ENCODE measurements at regions not wholly inside any gene's neighbourhood (a gene's known extent, or its start where the extent isn't known, plus 50 kb on each side); places are given as distances from the start of the nearest gene placed in this dataset.

DNA sequence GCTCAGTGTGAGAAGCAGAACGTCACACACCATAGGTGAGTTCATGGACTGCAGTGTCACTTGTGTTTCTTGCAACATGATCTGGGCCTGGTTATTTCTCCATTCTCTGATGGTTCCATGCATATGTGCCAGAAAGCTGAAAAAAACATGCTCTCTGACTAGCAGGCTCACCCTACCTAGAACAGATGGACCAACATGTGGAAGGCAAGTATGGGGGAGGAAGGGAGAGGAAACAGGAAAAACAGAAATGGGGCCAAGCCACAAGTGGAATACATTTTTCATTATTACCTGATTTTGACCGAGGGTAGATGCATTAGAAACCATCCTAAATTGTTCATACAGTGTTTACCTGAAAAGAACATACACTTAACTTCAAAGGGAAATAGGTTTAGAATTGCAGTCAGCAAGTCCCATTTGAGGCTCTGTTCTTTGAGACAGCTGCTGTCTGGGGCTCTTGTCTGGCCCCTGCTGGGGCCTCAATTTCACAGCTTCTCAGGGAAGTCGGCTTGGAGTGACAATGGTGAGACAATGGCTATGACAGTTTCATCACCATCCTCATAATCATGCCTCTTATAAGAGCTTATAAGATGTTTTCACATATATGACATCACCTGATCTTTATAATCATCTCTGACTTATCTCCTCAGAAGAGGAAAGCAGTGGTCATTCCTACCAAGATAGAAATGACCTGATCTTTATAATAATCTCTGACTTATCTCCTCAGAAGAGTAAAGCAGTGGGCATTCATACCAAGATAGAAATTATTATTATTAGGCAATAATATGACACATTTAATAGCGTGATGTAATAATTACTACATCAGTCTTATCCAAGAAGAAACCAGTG, 327.3 kb downstream of the SIPA1L2 start:
- intact Hi-C loops (cut with DNase I), result no loop called here
- no peak for TF ChIP-seq POLR2A (IDR thresholded peaks at IDR 0.05)
- TF ChIP-seq, protein P1, sequence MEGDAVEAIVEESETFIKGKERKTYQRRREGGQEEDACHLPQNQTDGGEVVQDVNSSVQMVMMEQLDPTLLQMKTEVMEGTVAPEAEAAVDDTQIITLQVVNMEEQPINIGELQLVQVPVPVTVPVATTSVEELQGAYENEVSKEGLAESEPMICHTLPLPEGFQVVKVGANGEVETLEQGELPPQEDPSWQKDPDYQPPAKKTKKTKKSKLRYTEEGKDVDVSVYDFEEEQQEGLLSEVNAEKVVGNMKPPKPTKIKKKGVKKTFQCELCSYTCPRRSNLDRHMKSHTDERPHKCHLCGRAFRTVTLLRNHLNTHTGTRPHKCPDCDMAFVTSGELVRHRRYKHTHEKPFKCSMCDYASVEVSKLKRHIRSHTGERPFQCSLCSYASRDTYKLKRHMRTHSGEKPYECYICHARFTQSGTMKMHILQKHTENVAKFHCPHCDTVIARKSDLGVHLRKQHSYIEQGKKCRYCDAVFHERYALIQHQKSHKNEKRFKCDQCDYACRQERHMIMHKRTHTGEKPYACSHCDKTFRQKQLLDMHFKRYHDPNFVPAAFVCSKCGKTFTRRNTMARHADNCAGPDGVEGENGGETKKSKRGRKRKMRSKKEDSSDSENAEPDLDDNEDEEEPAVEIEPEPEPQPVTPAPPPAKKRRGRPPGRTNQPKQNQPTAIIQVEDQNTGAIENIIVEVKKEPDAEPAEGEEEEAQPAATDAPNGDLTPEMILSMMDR (IDR thresholded peaks at IDR 0.05), result no peak
- no peak for DNase-seq

DNA sequence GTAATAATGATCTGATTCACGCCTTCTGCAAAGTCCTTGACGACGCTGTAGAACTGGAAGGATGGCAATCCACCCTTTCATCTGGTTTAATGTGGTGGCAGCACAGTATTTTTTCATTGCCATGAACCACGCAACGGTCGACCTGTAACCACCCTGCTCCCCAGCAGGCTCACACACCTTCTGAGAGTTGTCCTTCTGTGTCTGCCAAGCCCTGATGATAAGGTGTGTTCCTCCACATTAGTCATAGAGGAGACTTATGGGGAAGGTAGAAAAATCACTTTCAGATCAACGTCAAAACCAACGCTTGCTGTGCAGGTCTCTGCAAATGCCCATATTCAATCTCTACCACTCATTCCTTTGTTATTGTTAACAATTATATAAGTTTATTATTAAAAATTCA, 328.7 kb downstream of the SIPA1L2 start:
- Histone ChIP-seq H3K4me3 (replicated peaks in 1 of 3) (no peak overlapping the region), H3K27me3 (no peaks in the 10 kb centered on the region), H3K4me1 (peaks cover 5 to 12% of the 10 kb centered on the region in 2 donors), H3K9me3 (no peaks in the 10 kb centered on the region), H3K36me3 (no peaks in the 10 kb centered on the region), H3K27ac (no peak overlapping the region)
- intact Hi-C loops (cut with DNase I), result no loop called here
- TF ChIP-seq, protein P1 (IDR thresholded peaks at IDR 0.05), result no peak
- no peak for TF ChIP-seq POLR2A (IDR thresholded peaks at IDR 0.05)
- no peak for DNase-seq
- 93 to 96% methylated on average over 8 of the region's 8 CpGs for WGBS, 2 donors

More for the DNA sequence above, 327.3 kb downstream of the SIPA1L2 start:
- no peaks in the 10 kb centered on the region for H3K9me3 ChIP-seq
- H3K36me3 ChIP-seq, result no peaks in the 10 kb centered on the region
- 71 to 77% methylated on average over 4 of the region's 4 CpGs for WGBS, 2 donors
- no peak overlapping the region for H3K4me3 ChIP-seq (replicated peaks in 1 of 3)
- no peaks in the 10 kb centered on the region for H3K27me3 ChIP-seq
- no peak overlapping the region for H3K27ac ChIP-seq
- peaks cover 14 to 24% of the 10 kb centered on the region in 2 donors for H3K4me1 ChIP-seq

DNA sequence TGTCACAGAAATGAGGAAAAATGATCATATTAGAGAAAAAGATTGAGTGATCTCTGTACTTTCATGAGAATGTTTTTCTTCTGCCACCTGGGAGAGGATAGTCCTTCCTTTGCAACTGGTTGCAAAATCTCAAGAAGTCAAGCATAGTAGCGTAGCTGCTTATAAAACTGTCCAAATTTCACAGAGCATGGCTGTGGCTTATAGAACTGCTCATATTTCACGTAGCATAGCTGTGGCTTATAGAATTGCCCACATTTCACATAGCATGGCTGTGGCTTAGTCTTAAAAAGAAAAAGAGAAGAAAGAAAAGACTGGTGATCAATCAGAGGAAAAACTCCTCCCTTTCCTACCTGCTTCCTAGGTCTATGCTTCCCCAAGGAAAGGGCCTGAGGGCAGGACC, 329.5 kb downstream of the SIPA1L2 start:
- TF ChIP-seq, protein P1 (IDR thresholded peaks at IDR 0.05), result no peak
- TF ChIP-seq POLR2A (IDR thresholded peaks at IDR 0.05), result no peak
- H3K27me3 ChIP-seq, result no peaks in the 10 kb centered on the region
- no peaks in the 10 kb centered on the region for H3K9me3 ChIP-seq
- no peak for DNase-seq
- peaks cover 0 to 4% of the 10 kb centered on the region in 2 donors for H3K4me1 ChIP-seq
- no peaks in the 10 kb centered on the region for H3K36me3 ChIP-seq
- intact Hi-C loops (cut with DNase I), result no loop called here
- no peak overlapping the region for H3K27ac ChIP-seq
- no peak overlapping the region for H3K4me3 ChIP-seq (replicated peaks in 1 of 3)
- 89 to 94% methylated on average over 2 of the region's 2 CpGs for WGBS, 2 donors

DNA sequence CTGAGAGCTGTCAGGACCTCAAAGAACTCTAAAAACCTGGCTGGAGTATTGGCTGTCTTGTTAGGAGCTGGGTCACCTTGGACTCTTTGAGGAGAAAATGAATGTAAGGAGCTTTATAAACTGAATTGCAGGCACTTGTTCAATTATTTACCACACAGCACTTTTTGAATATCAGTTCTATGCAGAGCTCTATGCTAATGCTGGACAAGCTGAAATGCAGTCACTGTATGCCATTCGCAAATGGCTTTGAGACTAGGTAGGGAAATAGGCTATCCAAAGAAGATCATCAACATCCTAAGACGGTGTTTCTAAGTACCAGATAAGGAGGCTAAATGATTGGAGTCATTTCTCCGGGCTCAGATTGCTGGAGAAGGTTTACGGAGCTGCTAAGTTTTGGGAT, 333.5 kb downstream of the SIPA1L2 start:
- intact Hi-C loops (cut with DNase I), result no loop called here
- 70 to 95% methylated on average over 4 of the region's 4 CpGs for WGBS, 2 donors

DNA sequence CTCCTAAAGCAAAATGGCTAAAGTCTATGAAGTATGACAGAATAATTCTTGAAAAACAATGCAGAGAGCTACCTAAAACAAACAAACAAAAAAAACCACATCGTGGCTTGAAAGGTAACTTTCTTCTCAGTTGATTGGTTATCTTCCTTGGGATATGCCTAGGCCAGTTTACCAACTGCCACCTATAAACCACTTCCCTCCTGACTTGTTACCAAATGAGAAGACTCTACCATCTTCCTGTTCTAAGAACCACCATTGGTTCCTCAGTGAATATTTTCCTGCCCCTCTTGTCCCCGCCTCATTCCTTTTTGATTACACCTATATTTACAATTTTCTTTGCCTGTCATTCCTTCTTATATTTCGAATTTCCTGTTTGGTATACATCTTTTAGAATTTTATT, 336.6 kb downstream of the SIPA1L2 start:
- intact Hi-C loops (cut with DNase I), result no loop called here
- DNase-seq, result no peak
- H3K4me1 ChIP-seq, result peaks cover 11 to 17% of the 10 kb centered on the region in 2 donors
- H3K36me3 ChIP-seq, result no peaks in the 10 kb centered on the region
- TF ChIP-seq POLR2A (IDR thresholded peaks at IDR 0.05), result no peak
- TF ChIP-seq, protein P1 (IDR thresholded peaks at IDR 0.05), result no peak
- no peaks in the 10 kb centered on the region for H3K9me3 ChIP-seq
- 76% methylated on average over 3 of the region's 3 CpGs for WGBS, 2 donors
- H3K27ac ChIP-seq, result no peak overlapping the region
- H3K27me3 ChIP-seq, result no peaks in the 10 kb centered on the region
- no peak overlapping the region for H3K4me3 ChIP-seq (replicated peaks in 1 of 3)

More for the DNA sequence above, 333.5 kb downstream of the SIPA1L2 start:
- TF ChIP-seq POLR2A (IDR thresholded peaks at IDR 0.05), result no peak
- TF ChIP-seq, protein P1 (IDR thresholded peaks at IDR 0.05), result no peak
- DNase-seq, result no peak
- no peak overlapping the region for H3K4me3 ChIP-seq (replicated peaks in 1 of 3)
- peaks cover 11 to 16% of the 10 kb centered on the region in 2 donors for H3K4me1 ChIP-seq
- H3K9me3 ChIP-seq, result no peaks in the 10 kb centered on the region
- no peaks in the 10 kb centered on the region for H3K27me3 ChIP-seq
- no peak overlapping the region for H3K27ac ChIP-seq
- H3K36me3 ChIP-seq, result no peaks in the 10 kb centered on the region
